Large intestine (tissue), 3 donors: ENCODE measurements at regions not wholly inside any gene's neighbourhood (a gene's known extent, or its start where the extent isn't known, plus 50 kb on each side); places are given as distances from the start of the nearest gene placed in this dataset.
"Not testable (repeated sequence)": the region's sequence is repeated elsewhere in the genome, so short reads cannot be mapped to it uniquely, and the experiment has no call there.

Experiments
- DNase-seq, 2 donors: peaks; one replicate each; pipeline versions ENCODE4 v3.0.0 to v3.0.0-alpha.2; 2013
- H3K27ac ChIP-seq: one replicate; pipeline ENCODE4 v1.5.1; 2013; ENCODE audit warnings: low read length
- H3K27me3 ChIP-seq: 2 replicates; pipeline ENCODE4 v1.6.1; 2013; ENCODE audit warnings: low read length; ENCODE audit not compliant: control insufficient read depth, insufficient read depth
- H3K36me3 ChIP-seq: 2 replicates; pipeline ENCODE4 v1.6.1; 2013; ENCODE audit warnings: low read length; ENCODE audit not compliant: control insufficient read depth, insufficient read depth
- H3K4me1 ChIP-seq: one replicate; pipeline ENCODE4 v1.6.1; 2013; ENCODE audit warnings: low read length; ENCODE audit not compliant: control insufficient read depth, insufficient read depth
- H3K4me3 ChIP-seq: one replicate; pipeline ENCODE4 v1.5.1; 2013; ENCODE audit warnings: low read length
- H3K9me3 ChIP-seq: one replicate; pipeline ENCODE4 v1.6.1; 2013; ENCODE audit warnings: mild to moderate bottlenecking, low read depth, low read length, moderate library complexity; ENCODE audit not compliant: control insufficient read depth
- WGBS: methylation state at CpG from one replicate; pipeline ENCODE4 v1.1.5; 2013; ENCODE audit warnings: low lambda C conversion rate; ENCODE audit not compliant: insufficient coverage; 5-methylcytosine and 5-hydroxymethylcytosine counted together

DNA sequence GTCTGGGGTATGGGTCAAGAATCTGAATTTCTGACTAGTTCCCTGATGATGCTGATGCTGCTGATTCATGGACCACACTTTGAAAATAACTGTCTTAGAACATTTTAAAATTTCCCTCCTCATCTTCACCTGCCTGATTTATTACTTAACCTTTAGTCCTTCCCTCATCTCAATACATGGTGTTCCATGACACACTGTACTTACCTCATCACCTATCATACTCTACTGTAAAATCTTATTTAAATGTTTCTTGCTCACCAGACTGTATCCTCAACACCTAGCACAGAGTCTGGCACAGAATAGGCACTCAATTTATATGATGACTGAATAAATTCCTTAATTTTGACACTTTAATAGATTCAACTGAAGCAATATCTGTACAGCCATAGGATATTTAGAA, 95.7 kb downstream of the FAM161A start:
- no peak overlapping the region for H3K27ac ChIP-seq
- H3K36me3 ChIP-seq = no peaks in the 10 kb centered on the region
- no peaks in the 10 kb centered on the region for H3K4me1 ChIP-seq
- H3K27me3 ChIP-seq = no peaks in the 10 kb centered on the region
- H3K4me3 ChIP-seq = no peak overlapping the region
- no peak for DNase-seq
- H3K9me3 ChIP-seq = no peaks in the 10 kb centered on the region

DNA sequence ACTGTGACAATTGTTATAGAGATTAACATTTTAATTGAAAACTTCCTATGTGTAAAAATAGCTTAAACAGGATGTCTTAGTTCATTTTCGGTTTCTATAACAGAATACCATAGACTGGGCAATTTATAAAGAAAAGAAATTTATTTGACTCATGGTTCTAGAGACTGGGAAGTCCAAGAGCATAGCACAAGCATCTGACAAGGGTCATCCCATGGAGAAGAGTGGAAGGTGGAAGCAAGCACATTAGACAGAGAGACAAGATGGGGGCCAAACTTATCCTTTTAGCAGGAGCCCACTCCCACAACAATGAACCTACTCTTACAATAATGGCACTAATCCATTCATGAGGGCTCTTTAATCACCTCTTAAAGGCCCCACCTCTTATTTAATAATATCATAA, 100.3 kb downstream of the FAM161A start:
- Histone ChIP-seq H3K4me3 (no peak overlapping the region), H3K4me1 (no peaks in the 10 kb centered on the region), H3K9me3 (no peaks in the 10 kb centered on the region), H3K27me3 (no peaks in the 10 kb centered on the region), H3K36me3 (no peaks in the 10 kb centered on the region), H3K27ac (no peak overlapping the region)
- no peak for DNase-seq
- 100% methylated on average over 1 of the region's 1 CpG for WGBS

DNA sequence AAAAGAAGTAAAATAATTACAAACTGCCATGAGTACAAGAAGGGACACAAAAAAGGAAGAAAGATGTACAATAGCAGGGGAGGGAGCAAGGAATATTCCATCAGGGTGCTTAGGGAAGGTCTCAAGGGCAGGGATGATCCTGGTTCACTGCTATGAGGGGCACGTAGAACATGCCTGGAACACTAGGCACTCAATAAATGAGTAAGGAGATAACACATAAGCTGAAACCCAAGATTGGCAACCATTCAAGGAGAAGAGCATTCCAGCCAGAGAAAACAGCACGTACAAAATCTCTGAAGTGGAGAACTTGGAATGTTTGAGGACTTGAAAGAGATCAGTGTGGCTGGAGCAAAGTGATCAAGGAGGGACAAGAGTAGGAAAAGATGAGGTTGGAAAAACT, 103.2 kb downstream of the FAM161A start:
- WGBS = no CpG with 5 or more reads among the region's 2 CpGs
- H3K27ac ChIP-seq = no peak overlapping the region
- DNase-seq = no peak

DNA sequence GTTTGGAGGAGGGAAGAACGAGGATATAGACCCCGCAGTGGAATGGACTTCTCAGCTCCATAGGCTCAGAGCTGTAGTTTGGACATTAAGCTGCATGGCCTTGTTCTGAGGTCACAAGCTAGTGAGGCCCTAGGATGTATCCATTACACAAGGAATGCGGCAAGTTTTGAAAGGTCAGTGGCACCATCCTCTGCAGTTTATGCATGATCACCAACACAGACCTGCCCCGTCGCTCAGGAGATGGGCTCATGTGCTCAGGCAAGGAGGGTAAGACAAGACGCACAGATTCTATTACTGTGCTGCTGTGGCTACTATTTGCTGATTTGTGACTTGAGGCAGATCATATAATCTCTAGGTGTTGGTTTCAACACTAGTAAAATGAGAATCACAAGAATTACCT, 110.9 kb downstream of the FAM161A start:
- H3K4me1 ChIP-seq = no peaks in the 10 kb centered on the region
- no peak for DNase-seq
- no peak overlapping the region for H3K4me3 ChIP-seq
- no peaks in the 10 kb centered on the region for H3K36me3 ChIP-seq
- H3K27me3 ChIP-seq = no peaks in the 10 kb centered on the region
- WGBS = no CpG with 5 or more reads among the region's 6 CpGs
- no peaks in the 10 kb centered on the region for H3K9me3 ChIP-seq
- H3K27ac ChIP-seq = no peak overlapping the region

More for the DNA sequence above, 103.2 kb downstream of the FAM161A start:
- Histone ChIP-seq H3K36me3 (no peaks in the 10 kb centered on the region), H3K27me3 (no peaks in the 10 kb centered on the region), H3K4me3 (no peak overlapping the region), H3K4me1 (no peaks in the 10 kb centered on the region), H3K9me3 (no peaks in the 10 kb centered on the region)

DNA sequence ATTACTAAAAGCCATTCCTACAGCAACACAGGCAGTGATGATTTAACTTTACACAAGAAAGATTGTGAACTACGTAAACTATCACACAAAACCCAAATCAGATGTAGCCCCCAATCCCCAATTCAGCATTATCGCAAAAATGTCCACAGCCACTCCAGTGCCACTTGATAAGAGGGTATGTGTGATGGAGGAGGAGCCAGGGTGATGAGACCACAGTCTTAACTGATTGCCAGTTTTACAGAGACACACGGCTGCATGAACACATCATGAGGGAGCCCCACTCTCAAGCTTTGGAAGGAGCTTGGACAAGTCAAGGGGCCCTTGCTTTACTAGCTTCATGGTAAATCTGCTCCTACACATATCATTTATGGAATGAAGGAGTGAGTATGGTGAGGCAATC, 116.0 kb downstream of the FAM161A start:
- WGBS = 100% methylated on average over 1 of the region's 3 CpGs
- no peaks in the 10 kb centered on the region for H3K9me3 ChIP-seq
- H3K36me3 ChIP-seq = no peaks in the 10 kb centered on the region
- DNase-seq = no peak
- no peaks in the 10 kb centered on the region for H3K4me1 ChIP-seq
- no peak overlapping the region for H3K4me3 ChIP-seq
- no peak overlapping the region for H3K27ac ChIP-seq
- no peaks in the 10 kb centered on the region for H3K27me3 ChIP-seq

DNA sequence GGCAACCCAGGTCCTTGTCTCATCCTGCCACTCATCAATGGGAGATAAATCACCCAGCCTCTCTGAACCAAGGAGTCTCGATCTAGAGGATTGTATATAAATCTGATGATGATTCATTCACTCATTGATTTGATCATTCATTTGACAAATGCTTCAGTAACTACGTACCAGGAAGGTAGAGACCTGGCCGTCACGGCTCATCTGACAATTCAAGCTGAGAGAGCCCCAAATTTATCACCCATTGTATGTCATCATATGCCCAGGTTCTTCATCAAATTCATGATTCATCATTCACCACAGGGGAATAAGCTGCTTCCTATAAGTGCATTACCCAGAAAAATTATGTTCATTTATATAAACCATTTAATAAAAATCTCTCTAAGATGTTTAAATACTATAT, 116.9 kb downstream of the FAM161A start:
- no CpG with 5 or more reads among the region's 4 CpGs for WGBS
- Histone ChIP-seq H3K27me3 (no peaks in the 10 kb centered on the region), H3K27ac (no peak overlapping the region), H3K36me3 (no peaks in the 10 kb centered on the region), H3K4me1 (no peaks in the 10 kb centered on the region), H3K9me3 (no peaks in the 10 kb centered on the region), H3K4me3 (no peak overlapping the region)
- DNase-seq = no peak

DNA sequence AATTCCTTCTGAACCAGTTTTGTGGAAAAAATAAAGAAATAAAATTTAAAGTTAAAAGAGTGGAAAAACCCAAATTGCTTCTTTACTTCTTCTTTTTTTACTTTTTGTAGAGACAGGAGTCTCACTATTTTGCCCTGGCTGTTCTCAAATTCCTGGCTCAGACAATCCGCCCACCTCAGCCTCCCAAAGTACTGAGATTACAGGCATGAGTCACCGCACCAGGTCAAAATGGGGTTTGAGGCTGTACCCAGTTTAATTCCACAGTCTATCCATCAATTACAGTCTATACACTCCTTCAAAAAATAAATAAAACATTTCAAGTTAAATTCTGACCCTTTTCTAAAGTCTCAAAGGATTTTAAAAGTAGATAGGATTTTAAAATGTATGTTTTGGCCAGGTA, 120.3 kb downstream of the FAM161A start:
- Histone ChIP-seq H3K27ac (no peak overlapping the region), H3K4me3 (no peak overlapping the region), H3K27me3 (no peaks in the 10 kb centered on the region), H3K9me3 (no peaks in the 10 kb centered on the region), H3K36me3 (no peaks in the 10 kb centered on the region), H3K4me1 (no peaks in the 10 kb centered on the region)
- DNase-seq = no peak
- WGBS = no CpG with 5 or more reads among the region's 2 CpGs

DNA sequence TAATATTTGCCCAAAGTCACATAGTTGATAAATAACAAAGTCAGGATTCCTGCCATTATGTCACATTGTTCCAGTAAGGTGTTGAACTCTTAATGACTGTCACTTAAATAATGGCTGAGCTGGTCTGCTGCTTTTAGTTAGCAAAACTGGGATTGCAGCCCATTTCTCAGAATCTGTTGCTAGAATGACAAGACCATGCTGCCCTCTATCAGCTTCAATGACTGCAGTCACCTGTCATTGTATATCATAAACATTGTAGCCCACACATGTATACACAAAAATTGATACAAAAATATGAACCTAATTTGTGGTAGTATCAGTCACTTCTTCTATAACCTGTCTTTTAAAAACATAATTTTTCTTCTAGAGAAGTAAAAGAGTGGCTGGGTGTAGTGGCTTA, 121.1 kb downstream of the FAM161A start:
- no peak for DNase-seq
- H3K36me3 ChIP-seq = no peaks in the 10 kb centered on the region
- no peaks in the 10 kb centered on the region for H3K27me3 ChIP-seq
- no peaks in the 10 kb centered on the region for H3K9me3 ChIP-seq
- no peak overlapping the region for H3K4me3 ChIP-seq
- no peak overlapping the region for H3K27ac ChIP-seq
- H3K4me1 ChIP-seq = no peaks in the 10 kb centered on the region

DNA sequence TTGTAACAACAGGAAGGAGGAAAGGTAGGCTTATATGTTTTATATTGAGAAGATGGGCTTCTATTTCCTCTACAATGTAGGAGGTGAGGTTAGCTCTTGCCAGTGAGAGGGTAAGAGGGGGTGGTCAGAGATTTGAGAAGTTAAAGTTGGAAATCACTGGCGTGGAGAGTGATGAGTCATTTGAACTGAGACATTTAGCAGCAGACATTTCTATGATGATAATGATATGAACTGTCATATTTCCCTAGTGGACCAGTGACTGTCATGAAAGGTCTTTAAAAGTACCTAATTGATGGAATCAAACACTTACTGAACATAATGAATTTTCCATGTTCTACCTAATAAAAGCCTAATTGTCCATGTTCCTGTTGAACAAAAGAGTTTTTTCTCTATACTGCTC, 126.1 kb downstream of the FAM161A start:
- no peak overlapping the region for H3K27ac ChIP-seq

DNA sequence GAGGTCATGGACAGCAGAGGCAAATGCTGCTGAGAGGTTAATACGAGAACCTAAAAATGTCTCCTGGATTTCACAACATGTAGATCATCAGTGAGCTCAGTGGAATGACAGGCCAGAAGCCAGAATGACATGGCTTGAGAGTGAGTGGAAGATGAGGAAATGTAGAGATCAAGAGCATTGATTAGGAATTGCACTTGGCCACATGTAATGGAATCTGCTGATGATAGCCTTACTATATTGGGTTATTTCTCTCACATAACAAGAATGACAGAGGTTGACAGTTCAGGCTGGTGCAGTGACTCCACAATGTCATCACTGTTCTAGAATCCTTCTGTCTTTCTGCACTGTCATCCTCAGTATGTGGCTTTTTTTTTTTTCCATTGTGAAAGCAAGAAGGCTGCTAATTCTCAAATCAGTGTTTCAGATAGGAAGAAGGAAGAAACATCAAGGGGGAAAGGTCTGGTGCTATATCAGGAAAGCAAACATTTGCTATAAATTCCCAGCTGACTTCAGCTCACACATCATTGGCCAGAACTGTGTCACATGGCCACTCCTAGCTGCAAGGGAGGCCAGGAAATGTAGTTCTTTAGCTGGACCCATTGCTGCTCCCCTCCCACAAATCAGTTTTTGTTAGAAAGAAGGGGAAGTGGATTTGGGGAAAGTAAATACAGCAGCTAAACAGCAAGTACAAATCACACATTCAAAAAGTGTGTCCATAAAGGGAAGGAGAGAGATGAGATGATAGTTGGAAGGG, 127.2 kb downstream of the FAM161A start:
- DNase-seq = no peak
- H3K9me3 ChIP-seq = no peaks in the 10 kb centered on the region
- 83% methylated on average over 1 of the region's 1 CpG for WGBS
- no peaks in the 10 kb centered on the region for H3K27me3 ChIP-seq
- no peaks in the 10 kb centered on the region for H3K4me1 ChIP-seq
- H3K4me3 ChIP-seq = no peak overlapping the region
- no peaks in the 10 kb centered on the region for H3K36me3 ChIP-seq
- H3K27ac ChIP-seq = no peak overlapping the region

More for the DNA sequence above, 126.1 kb downstream of the FAM161A start:
- WGBS = 40% methylated on average over 1 of the region's 1 CpG
- Histone ChIP-seq H3K9me3 (no peaks in the 10 kb centered on the region), H3K36me3 (no peaks in the 10 kb centered on the region), H3K27me3 (no peaks in the 10 kb centered on the region), H3K4me1 (no peaks in the 10 kb centered on the region), H3K4me3 (no peak overlapping the region)
- DNase-seq = no peak

DNA sequence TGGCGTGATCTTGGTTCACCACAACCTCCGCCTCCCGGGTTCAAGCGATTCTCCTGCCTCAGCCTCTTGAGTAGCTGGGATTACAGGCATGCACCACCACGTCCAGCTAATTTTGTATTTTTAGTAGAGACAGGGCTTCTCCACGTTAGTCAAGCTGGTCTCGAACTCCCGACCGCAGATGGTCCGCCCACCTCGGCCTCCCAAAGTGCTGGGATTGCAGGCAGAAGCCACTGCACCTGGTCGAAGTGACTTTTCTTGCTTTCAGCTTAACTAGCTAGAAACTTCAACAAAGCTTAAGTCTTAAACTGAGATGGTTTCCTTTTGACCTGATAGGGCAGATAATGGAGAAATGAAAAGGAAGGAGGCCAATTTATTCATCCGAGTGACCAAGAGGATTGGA, 130.5 kb downstream of the FAM161A start:
- H3K9me3 ChIP-seq, H3K4me3 ChIP-seq, H3K36me3 ChIP-seq, H3K27ac ChIP-seq, H3K4me1 ChIP-seq, H3K27me3 ChIP-seq, DNase-seq: not testable (repeated sequence)
- no CpG with 5 or more reads among the region's 13 CpGs for WGBS
